NOMO-1 treated with dmso at 0.1 percent for 144 hours (cell line): ENCODE measurements at regions not wholly inside any gene's neighbourhood (a gene's known extent, or its start where the extent isn't known, plus 50 kb on each side); places are given as distances from the start of the nearest gene placed in this dataset.

Experiments used
- DNase-seq: peaks from one replicate; lab custom pipeline; 2025; ENCODE audit not compliant: unreplicated experiment; lab: John Stamatoyannopoulos, UW

- DNase-seq, result no peak
Observed at GRCh38 chr14:54343272-54344121, 53.3 kb upstream of the CDKN3 start.

DNA sequence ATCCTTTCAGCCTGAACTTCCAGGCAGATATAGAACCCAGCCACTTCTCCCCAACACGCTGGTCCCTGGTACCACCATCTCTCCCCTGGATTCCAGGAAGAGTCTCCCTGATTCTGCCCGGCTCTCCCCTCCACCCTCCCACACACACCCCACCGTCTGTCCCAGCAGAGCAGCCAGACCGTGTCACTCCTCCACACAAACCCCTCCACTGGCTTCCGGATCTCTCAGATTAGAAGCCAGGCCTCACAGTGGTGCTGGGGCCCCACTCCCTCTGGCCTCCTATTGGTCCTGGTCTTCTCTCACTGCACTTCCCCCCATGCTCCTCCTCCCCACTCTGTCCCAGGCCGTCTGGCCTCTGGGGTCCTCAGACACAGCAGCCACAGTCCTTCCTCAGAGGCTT is 52.4 kb upstream of the CDKN3 start:
- DNase-seq, result no peak

- DNase-seq, result no peak
Observed at GRCh38 chr14:54346257-54346656, 50.5 kb upstream of the CDKN3 start.
